GM12878 (cell line): ENCODE measurements at regions not wholly inside any gene's neighbourhood (a gene's known extent, or its start where the extent isn't known, plus 50 kb on each side); places are given as distances from the start of the nearest gene placed in this dataset.

ENCODE experiments used
- ATAC-seq: fragments of 200-7000 bp; cut with Tn5 transposase; 3 replicates; pipeline ENCODE4 v1.9.1; 2020; ENCODE audit warnings: mild to moderate bottlenecking, moderate library complexity
- BruUV-seq: library from RNA; stranded (reverse); fragments of 400-500 nt; replicated peaks from 2 replicates; lab custom pipeline; 2021; lab: Mats Ljungman, UMichigan
- CTCF ChIA-PET: fragments of 300-600 bp; sonication (Branson Sonifier 250); formaldehyde crosslinking; extraction: SDS; loops from one replicate; lab custom pipeline; 2021; ENCODE audit warnings: inconsistent platforms; lab: Yijun Ruan, JAX
- POLR2A ChIA-PET: fragments of 350-600 bp; formaldehyde crosslinking; extraction: SDS; loops from one replicate; lab custom pipeline; 2021; ENCODE audit warnings: inconsistent platforms; lab: Charles Lee
- RAD21 ChIA-PET: fragments of 300-600 bp; sonication (Branson Sonifier 250); formaldehyde crosslinking; loops from one replicate; lab custom pipeline; 2023; ENCODE audit warnings: antibody characterized with exemption; ENCODE audit not compliant: unreplicated experiment; lab: Charles Lee
- SMC1A ChIA-PET: fragments of 300-600 bp; sonication (Branson Sonifier 250); formaldehyde crosslinking; loops from one replicate; lab custom pipeline; 2023; ENCODE audit not compliant: unreplicated experiment, uncharacterized antibody; lab: Charles Lee
- DNase-seq: peaks from one replicate; pipeline ENCODE4 v3.0.0-alpha.2; 2011; ENCODE audit warnings: low read depth, low spot score
- FAIRE-seq: peaks from 3 replicates; lab custom pipeline; 2011; peaks lifted over from hg19 to GRCh38; lab: Jason Lieb, UNC
- H2AFZ ChIP-seq: 2 replicates; pipeline ENCODE4 v1.6.0; 2011; ENCODE audit warnings: low read depth, low read length, control low read depth; ENCODE audit not compliant: control insufficient read depth
- H3K27ac ChIP-seq: 2 replicates; pipeline ENCODE4 v1.5.1; 2011; ENCODE audit warnings: control low read depth; ENCODE audit not compliant: control insufficient read depth, insufficient read depth
- H3K27me3 ChIP-seq, 2 experiments: replicated peaks in 1 of 2; 2 replicates each; pipeline versions ENCODE4 v1.6.0 to v1.6.1; 2011; ENCODE audit warnings: low read length in 1 of 2; ENCODE audit not compliant: control insufficient read depth in 2 of 2, insufficient read depth in 2 of 2
- H3K36me3 ChIP-seq, 2 experiments: 2 replicates each; pipeline ENCODE4 v1.5.1; 2011; ENCODE audit warnings: low read length in 1 of 2; ENCODE audit not compliant: control insufficient read depth in 2 of 2, insufficient read depth in 2 of 2
- H3K4me1 ChIP-seq: 2 replicates; pipeline ENCODE4 v1.6.1; 2011; ENCODE audit warnings: mild to moderate bottlenecking, low read length, moderate library complexity, mixed read lengths; ENCODE audit not compliant: control insufficient read depth, insufficient read depth
- H3K4me2 ChIP-seq: 2 replicates; pipeline ENCODE4 v1.6.0; 2011; ENCODE audit warnings: control low read depth; ENCODE audit not compliant: control insufficient read depth, insufficient read depth
- H3K4me3 ChIP-seq: fragments of 200-600 bp; sonication (generic); 2 replicates; pipeline ENCODE4 v1.5.1; 2016
- H3K79me2 ChIP-seq: 2 replicates; pipeline ENCODE4 v1.6.0; 2011; ENCODE audit warnings: low read length; ENCODE audit not compliant: control insufficient read depth, insufficient read depth
- H3K9ac ChIP-seq: 2 replicates; pipeline ENCODE4 v1.8.0; 2011; ENCODE audit warnings: low read length, control low read depth, mixed read lengths; ENCODE audit not compliant: control insufficient read depth, insufficient read depth
- H3K9me3 ChIP-seq: replicated peaks from 3 replicates; pipeline ENCODE4 v1.5.1; 2011; ENCODE audit warnings: mild to moderate bottlenecking, low read length; ENCODE audit not compliant: control insufficient read depth, insufficient read depth
- H4K20me1 ChIP-seq: 2 replicates; pipeline ENCODE4 v1.6.0; 2011; ENCODE audit not compliant: control insufficient read depth, insufficient read depth
- CHD4 ChIP-seq: fragments of 200-600 bp; sonication (generic); IDR thresholded peaks from 2 replicates; pipeline ENCODE4 v1.6.1; 2016; ENCODE audit warnings: mild to moderate bottlenecking
- E4F1 ChIP-seq: fragments of 450-650 bp; IDR thresholded peaks from 2 replicates; pipeline ENCODE4 v1.6.1; 2018; ENCODE audit warnings: borderline replicate concordance, mild to moderate bottlenecking; ENCODE audit not compliant: partially characterized antibody
- EED ChIP-seq: sonication (generic); IDR thresholded peaks from 2 replicates; pipeline ENCODE4 v1.6.1; 2016; ENCODE audit warnings: antibody characterized with exemption, low read depth
- EZH2 ChIP-seq: IDR thresholded peaks from 2 replicates; pipeline ENCODE4 v1.6.1; 2012; ENCODE audit warnings: low read depth, mild to moderate bottlenecking, control low read depth, inconsistent platforms, low read length, borderline replicate concordance; ENCODE audit not compliant: control insufficient read depth
- HCFC1 ChIP-seq: fragments of 150-350 bp; IDR thresholded peaks from 2 replicates; pipeline ENCODE4 v1.6.1; 2014; ENCODE audit warnings: low read length
- JUNB ChIP-seq: IDR thresholded peaks from 2 replicates; pipeline ENCODE4 v1.6.1; 2016; ENCODE audit warnings: antibody characterized with exemption, mild to moderate bottlenecking
- MEF2A ChIP-seq: IDR thresholded peaks from 2 replicates; pipeline ENCODE4 v1.6.1; 2011; ENCODE audit warnings: low read depth, mild to moderate bottlenecking, low read length, moderate library complexity; ENCODE audit not compliant: insufficient read depth
- MYB ChIP-seq: fragments of 150-350 bp; IDR thresholded peaks from 2 replicates; pipeline ENCODE4 v1.6.1; 2014; ENCODE audit warnings: mild to moderate bottlenecking, low read depth, low read length, borderline replicate concordance
- SIN3A ChIP-seq: IDR thresholded peaks from 2 replicates; pipeline ENCODE4 v1.6.1; 2012; ENCODE audit warnings: low read depth, low read length, improper control_type of control experiment
- TBL1XR1 ChIP-seq: IDR thresholded peaks from 2 replicates; pipeline ENCODE4 v1.6.1; 2012; ENCODE audit warnings: low read depth, low read length, improper control_type of control experiment
- WGBS: methylation state at CpG from one replicate; pipeline ENCODE4 v1.1.6; 2016; ENCODE audit warnings: low lambda C conversion rate; ENCODE audit not compliant: insufficient replicate concordance, insufficient coverage; ENCODE audit errors: missing lambda C conversion rate; 5-methylcytosine and 5-hydroxymethylcytosine counted together
- in situ Hi-C: fragments of 300-500 bp; cut with MboI; formaldehyde crosslinking; loops from 9 replicates; pipeline ENCODE4 v1.14.3; 2018; ENCODE audit warnings: mixed read lengths
- intact Hi-C: fragments of 100-400 bp; cut with micrococcal nuclease; formaldehyde crosslinking; loops from one replicate; pipeline ENCODE4 v1.14.2; 2022; ENCODE audit not compliant: unreplicated experiment

- no peak for FAIRE-seq
- H3K36me3 ChIP-seq, result no peaks in the 10 kb centered on the region
- H3K4me3 ChIP-seq, result no peak overlapping the region
- WGBS, result 8% methylated on average over 3 of the region's 3 CpGs
- POLR2A ChIA-PET, result no interaction called here
- no peak overlapping the region for H2AFZ ChIP-seq
- SMC1A ChIA-PET, result no interaction called here
- H3K9ac ChIP-seq, result no peak overlapping the region
- no peak for ATAC-seq
- H3K79me2 ChIP-seq, result no peaks in the 10 kb centered on the region
- BruUV-seq, result no TSS peak
- TF ChIP-seq EED (no peak), E4F1 (no peak), HCFC1 (no peak), EZH2 (no peak), TBL1XR1 (no peak), CHD4 (no peak), SIN3A (no peak), MEF2A (no peak), MYB (no peak), JUNB (no peak)
- H3K9me3 ChIP-seq, result no peaks in the 10 kb centered on the region
- H4K20me1 ChIP-seq, result no peaks in the 10 kb centered on the region
- intact Hi-C loops (no loop called here), in situ Hi-C loops (no loop called here)
- no peak for DNase-seq
- H3K27ac ChIP-seq, result no peak overlapping the region
- no peak overlapping the region for H3K4me2 ChIP-seq
- H3K4me1 ChIP-seq, result no peaks in the 10 kb centered on the region
- CTCF ChIA-PET, result no interaction called here
- H3K27me3 ChIP-seq, result no peaks in the 10 kb centered on the region
- RAD21 ChIA-PET, result no interaction called here
These were observed 528.5 kb upstream of the CDH5 start for GRCh38 chr16:65838001-65838400.
